Stomach (tissue), 8 donors: ENCODE measurements at regions not wholly inside any gene's neighbourhood (a gene's known extent, or its start where the extent isn't known, plus 50 kb on each side); places are given as distances from the start of the nearest gene placed in this dataset.
A peak's percentile ranks its signal among the peaks of the same experiment; 100 is the strongest.

Experiments
- DNase-seq, 2 donors: peaks; one replicate each; pipeline versions ENCODE4 v3.0.0 to v3.0.0-alpha.2; 2013 to 2019
- H3K27ac ChIP-seq, 5 donors: fragments of 200-600 bp in 4 of 5; sonication (generic) in 4 of 5; one replicate each; pipeline ENCODE4 v1.5.1; 2013 to 2019; ENCODE audit warnings: mild to moderate bottlenecking in 1 of 5, moderate library complexity in 1 of 5
- H3K27me3 ChIP-seq, 3 donors: fragments of 200-600 bp; sonication (generic); one replicate each; pipeline ENCODE4 v1.5.1; 2017 to 2019; ENCODE audit warnings: mixed run types in 1 of 3
- H3K36me3 ChIP-seq, 4 donors: fragments of 200-600 bp; sonication (generic); 1 replicate in 3 of 4; 2 replicates in 1 of 4; pipeline ENCODE4 v1.5.1; 2016 to 2019
- H3K4me1 ChIP-seq, 4 donors: fragments of 200-600 bp; sonication (generic); one replicate each; pipeline ENCODE4 v1.5.1; 2016 to 2019
- H3K4me3 ChIP-seq, 4 donors: fragments of 200-600 bp; sonication (generic) in 3 of 4; one replicate each; pipeline ENCODE4 v1.5.1; 2016 to 2019; ENCODE audit warnings: mild to moderate bottlenecking in 1 of 4
- H3K9me3 ChIP-seq, 4 donors: fragments of 200-600 bp; sonication (generic); one replicate each; pipeline ENCODE4 v1.5.1; 2016 to 2019
- EP300 ChIP-seq: sonication (generic); formaldehyde crosslinking; IDR thresholded peaks from one replicate; pipeline ENCODE4 v1.6.1; 2017; ENCODE audit warnings: antibody characterized with exemption
- POLR2A ChIP-seq, 4 donors: fragments of 450-650 bp; IDR thresholded peaks; one replicate each; pipeline ENCODE4 v1.6.1; 2016; ENCODE audit warnings: antibody characterized with exemption in 4 of 4, control low read depth in 2 of 4, mild to moderate bottlenecking in 1 of 4, moderate library complexity in 1 of 4
- POLR2AphosphoS5 ChIP-seq, 3 donors: sonication (generic); formaldehyde crosslinking; IDR thresholded peaks; one replicate each; pipeline ENCODE4 v1.6.1; 2016; ENCODE audit warnings: antibody characterized with exemption in 3 of 3
- WGBS, 5 donors: extraction: QIAGEN DNeasy Blood & Tissue Kit in 3 of 5; methylation state at CpG; one replicate each; pipeline versions ENCODE4 v1.1.5 to v1.1.7; 2013 to 2018; 5-methylcytosine and 5-hydroxymethylcytosine counted together
- intact Hi-C: fragments of 100-400 bp; cut with DNase I; formaldehyde crosslinking; loops from one replicate; pipeline ENCODE4 v1.15.1; 2023; ENCODE audit warnings: low total_unique reads
- TF ChIP-seq, protein P1 (sequence below), 7 experiments: fragments of 450-650 bp in 4 of 7; fragments of 200-600 bp in 3 of 7; sonication (generic) in 3 of 7; IDR thresholded peaks; one replicate each; pipeline ENCODE4 v1.5.1; 2016 to 2019; ENCODE audit warnings: antibody characterized with exemption in 7 of 7, control low read depth in 2 of 7, mild to moderate bottlenecking in 1 of 7
- donor health status: healthy with polysubstance abuse.
- donor health status: Bipolar disorder and iron deficiency.
- donor health status: healthy.

DNA sequence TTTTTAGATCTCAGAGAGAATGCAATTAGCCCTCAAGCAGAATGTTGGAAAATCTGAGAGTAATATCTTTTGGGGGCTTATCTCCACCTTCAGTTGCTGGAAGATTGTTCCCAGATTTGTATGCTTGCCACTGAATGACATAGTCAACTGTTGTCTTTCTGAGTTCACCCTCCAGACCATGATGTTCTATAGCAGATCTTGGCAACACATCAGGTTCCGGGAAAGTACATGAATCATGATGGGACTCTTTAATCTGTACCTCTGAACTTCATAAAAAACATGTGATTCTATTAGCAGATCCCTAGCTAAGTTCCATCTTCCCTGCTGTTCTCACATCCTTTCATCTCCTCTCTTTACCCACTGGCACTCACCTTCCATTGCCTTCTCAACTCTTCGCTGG is 68.9 kb downstream of the PLCE1 start:
- no peak overlapping the region for H3K4me3 ChIP-seq
- WGBS, 5 donors = 89 to 94% (median 93%) methylated on average over 2 of the region's 2 CpGs
- no peak overlapping the region for H3K27ac ChIP-seq
- TF ChIP-seq POLR2AphosphoS5 (IDR thresholded peaks at IDR 0.05) = no peak
- TF ChIP-seq, protein P1, sequence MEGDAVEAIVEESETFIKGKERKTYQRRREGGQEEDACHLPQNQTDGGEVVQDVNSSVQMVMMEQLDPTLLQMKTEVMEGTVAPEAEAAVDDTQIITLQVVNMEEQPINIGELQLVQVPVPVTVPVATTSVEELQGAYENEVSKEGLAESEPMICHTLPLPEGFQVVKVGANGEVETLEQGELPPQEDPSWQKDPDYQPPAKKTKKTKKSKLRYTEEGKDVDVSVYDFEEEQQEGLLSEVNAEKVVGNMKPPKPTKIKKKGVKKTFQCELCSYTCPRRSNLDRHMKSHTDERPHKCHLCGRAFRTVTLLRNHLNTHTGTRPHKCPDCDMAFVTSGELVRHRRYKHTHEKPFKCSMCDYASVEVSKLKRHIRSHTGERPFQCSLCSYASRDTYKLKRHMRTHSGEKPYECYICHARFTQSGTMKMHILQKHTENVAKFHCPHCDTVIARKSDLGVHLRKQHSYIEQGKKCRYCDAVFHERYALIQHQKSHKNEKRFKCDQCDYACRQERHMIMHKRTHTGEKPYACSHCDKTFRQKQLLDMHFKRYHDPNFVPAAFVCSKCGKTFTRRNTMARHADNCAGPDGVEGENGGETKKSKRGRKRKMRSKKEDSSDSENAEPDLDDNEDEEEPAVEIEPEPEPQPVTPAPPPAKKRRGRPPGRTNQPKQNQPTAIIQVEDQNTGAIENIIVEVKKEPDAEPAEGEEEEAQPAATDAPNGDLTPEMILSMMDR (IDR thresholded peaks at IDR 0.05) = no peak
- no peak for TF ChIP-seq POLR2A (IDR thresholded peaks at IDR 0.05)
- TF ChIP-seq EP300 = no peak
- no peaks in the 10 kb centered on the region for H3K4me1 ChIP-seq
- H3K36me3 ChIP-seq = no peaks in the 10 kb centered on the region
- intact Hi-C loops = no loop called here
- no peaks in the 10 kb centered on the region for H3K9me3 ChIP-seq
- DNase-seq = no peak
- no peaks in the 10 kb centered on the region for H3K27me3 ChIP-seq

DNA sequence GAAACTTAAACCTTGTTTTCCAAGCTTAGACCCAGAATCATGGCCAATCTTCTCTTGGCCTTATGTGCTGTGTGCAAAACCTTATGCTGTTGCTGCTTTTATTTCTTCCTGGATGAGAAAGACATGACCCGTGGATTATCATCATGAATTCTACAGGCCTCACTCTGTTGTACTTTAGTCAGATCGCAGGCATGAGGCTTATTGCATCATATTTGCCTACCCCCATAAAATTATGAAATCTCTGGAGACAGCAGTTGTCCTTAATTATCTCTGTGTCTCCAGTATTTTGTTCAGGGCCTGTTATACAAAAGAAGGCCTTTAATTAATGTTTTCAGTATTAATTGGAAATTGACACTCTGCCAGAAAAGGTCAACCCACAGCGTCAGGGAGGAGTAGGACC is 71.6 kb downstream of the PLCE1 start:
- no peak overlapping the region for H3K4me3 ChIP-seq
- H3K27ac ChIP-seq = no peak overlapping the region
- intact Hi-C loops = no loop called here
- no peaks in the 10 kb centered on the region for H3K9me3 ChIP-seq
- DNase-seq = no peak
- no peaks in the 10 kb centered on the region for H3K27me3 ChIP-seq
- peaks cover 0 to 8% (median 0%) of the 10 kb centered on the region in 4 donors for H3K4me1 ChIP-seq
- TF ChIP-seq, protein P1 (IDR thresholded peaks at IDR 0.05) = no peak
- TF ChIP-seq POLR2A (IDR thresholded peaks at IDR 0.05) = no peak
- no peak for TF ChIP-seq EP300
- TF ChIP-seq POLR2AphosphoS5 (IDR thresholded peaks at IDR 0.05) = no peak
- H3K36me3 ChIP-seq = no peaks in the 10 kb centered on the region
- WGBS, 5 donors = 71 to 82% (median 75%) methylated on average over 3 of the region's 3 CpGs

DNA sequence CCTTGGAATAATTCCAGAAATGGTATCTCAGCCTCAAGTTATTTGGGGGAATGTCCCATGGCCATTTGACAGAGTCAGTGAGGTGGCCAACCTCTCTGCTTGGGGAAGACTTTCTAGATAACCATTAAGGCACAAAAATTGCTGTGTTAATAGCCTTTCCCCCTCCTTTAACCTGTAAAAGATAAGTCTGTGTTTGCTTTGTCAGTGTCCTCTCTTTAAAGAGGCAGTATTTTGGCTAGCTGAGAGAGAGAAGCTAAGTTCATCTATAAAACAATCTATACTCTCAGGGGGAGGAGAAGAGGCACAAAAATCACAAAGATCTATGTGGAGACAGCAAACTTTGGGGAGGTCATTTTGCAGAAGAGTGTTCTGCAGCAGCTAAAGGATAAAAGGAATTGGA is 72.1 kb downstream of the PLCE1 start:
- DNase-seq = no peak
- intact Hi-C loops = no loop called here
- TF ChIP-seq POLR2AphosphoS5 (IDR thresholded peaks at IDR 0.05) (no peak), EP300 (no peak), POLR2A (IDR thresholded peaks at IDR 0.05) (no peak)
- TF ChIP-seq, protein P1 (IDR thresholded peaks at IDR 0.05) = no peak
- no peak overlapping the region for H3K4me3 ChIP-seq
- no peak overlapping the region for H3K27ac ChIP-seq
- no peaks in the 10 kb centered on the region for H3K9me3 ChIP-seq
- peaks cover 0 to 9% (median 0%) of the 10 kb centered on the region in 4 donors for H3K4me1 ChIP-seq
- no peaks in the 10 kb centered on the region for H3K36me3 ChIP-seq
- H3K27me3 ChIP-seq = no peaks in the 10 kb centered on the region

DNA sequence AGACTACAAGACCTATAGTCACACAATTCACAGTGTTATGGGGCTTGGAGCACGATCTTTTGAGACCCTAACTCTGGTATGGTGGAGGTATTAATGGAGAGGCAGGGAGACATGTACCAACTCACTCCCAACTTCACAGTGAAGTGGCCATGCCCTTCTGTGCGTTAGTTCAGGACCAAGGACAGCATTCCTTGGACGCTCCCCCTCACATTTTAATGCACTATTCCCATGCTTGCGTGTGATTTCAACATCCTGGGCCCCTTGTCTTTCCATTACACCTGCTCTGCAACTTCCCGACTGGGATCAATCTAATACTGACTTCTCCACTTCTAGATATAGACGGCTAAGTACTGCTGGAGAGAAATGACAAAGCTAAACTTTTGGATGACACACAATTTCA is 72.7 kb downstream of the PLCE1 start:
- Histone ChIP-seq H3K4me3 (no peak overlapping the region), H3K27me3 (no peaks in the 10 kb centered on the region), H3K27ac (no peak overlapping the region), H3K9me3 (no peaks in the 10 kb centered on the region), H3K4me1 (peaks cover 0 to 9% (median 0%) of the 10 kb centered on the region in 4 donors), H3K36me3 (no peaks in the 10 kb centered on the region)
- intact Hi-C loops = no loop called here
- peak in 1 of 2 donors; percentile 80 for DNase-seq
- 40 to 53% (median 46%) methylated on average over 6 of the region's 6 CpGs for WGBS, 5 donors
- no peak for TF ChIP-seq POLR2A (IDR thresholded peaks at IDR 0.05)

DNA sequence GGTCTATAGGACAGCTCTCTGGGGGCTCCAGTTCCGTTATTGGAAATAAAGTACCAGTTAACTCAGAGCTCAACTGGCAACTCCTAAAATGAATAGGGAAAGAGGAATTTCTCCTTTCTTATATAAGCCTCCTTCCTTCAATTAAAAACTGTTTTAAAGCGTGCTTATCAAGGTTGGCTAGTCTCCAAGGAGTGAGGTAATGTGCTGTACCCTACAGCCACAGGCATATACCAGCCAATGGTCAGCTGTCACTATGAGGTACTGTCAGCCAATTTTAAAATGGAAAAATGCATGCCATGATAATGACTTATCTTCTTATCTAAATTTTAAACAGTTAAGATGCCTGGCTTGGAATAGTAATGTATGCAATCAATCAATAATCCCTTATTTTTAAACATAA is 76.2 kb downstream of the PLCE1 start:
- no peak overlapping the region for H3K27ac ChIP-seq
- H3K4me3 ChIP-seq = no peak overlapping the region
- no peaks in the 10 kb centered on the region for H3K27me3 ChIP-seq
- DNase-seq = peak in 1 of 2 donors; percentile 85
- no peaks in the 10 kb centered on the region for H3K36me3 ChIP-seq
- H3K9me3 ChIP-seq = no peaks in the 10 kb centered on the region
- H3K4me1 ChIP-seq = peaks cover 0 to 9% (median 0%) of the 10 kb centered on the region in 4 donors
- TF ChIP-seq EP300 = no peak
- TF ChIP-seq POLR2A (IDR thresholded peaks at IDR 0.05) = no peak
- TF ChIP-seq POLR2AphosphoS5 (IDR thresholded peaks at IDR 0.05) = no peak
- TF ChIP-seq, protein P1 (IDR thresholded peaks at IDR 0.05) = no peak
- intact Hi-C loops = no loop called here
- 14 to 28% (median 24%) methylated on average over 2 of the region's 2 CpGs for WGBS, 5 donors
